Omental fat pad (tissue), 3 donors: ENCODE measurements at regions not wholly inside any gene's neighbourhood (a gene's known extent, or its start where the extent isn't known, plus 50 kb on each side); places are given as distances from the start of the nearest gene placed in this dataset.
"Not testable (repeated sequence)": the region's sequence is repeated elsewhere in the genome, so short reads cannot be mapped to it uniquely, and the experiment has no call there.

Experiments
- ATAC-seq: fragments of 150-250 bp; one replicate; pipeline ENCODE4 v1.9.1; 2016; ENCODE audit warnings: mild to moderate bottlenecking, moderate library complexity; ENCODE audit not compliant: low FRiP score
- DNase-seq: peaks from one replicate; pipeline ENCODE4 v3.0.0-alpha.2; 2019; ENCODE audit warnings: low spot score
- CTCF ChIP-seq, 3 donors: fragments of 450-650 bp; IDR thresholded peaks; one replicate each; pipeline ENCODE4 v1.5.1; 2016 to 2017; ENCODE audit warnings: antibody characterized with exemption in 3 of 3, mild to moderate bottlenecking in 3 of 3, moderate library complexity in 2 of 3

GRCh38 chr5:82952326-82952725 is 124.9 kb downstream of the TMEM167A start:
- DNase-seq (no peak), ATAC-seq (no peak)
- TF ChIP-seq CTCF (IDR thresholded peaks at IDR 0.05): no peak

- not testable (repeated sequence) for DNase-seq
Observed at GRCh38 chr5:82944267-82944666, 132.9 kb downstream of the TMEM167A start.

GRCh38 chr5:82942083-82942881 is 134.9 kb downstream of the TMEM167A start:
- ATAC-seq: no peak
- DNase-seq: no peak
- no peak for TF ChIP-seq CTCF (IDR thresholded peaks at IDR 0.05)

More at GRCh38 chr5:82944267-82944666, 132.9 kb downstream of the TMEM167A start:
- ATAC-seq: not testable (repeated sequence)

- DNase-seq (no peak), ATAC-seq (no peak)
- no peak for TF ChIP-seq CTCF (IDR thresholded peaks at IDR 0.05)
Observed at GRCh38 chr5:82938901-82939725, 138.1 kb downstream of the TMEM167A start.

GRCh38 chr5:82932473-82933220 is 144.5 kb downstream of the TMEM167A start:
- ATAC-seq, DNase-seq: not testable (repeated sequence)

GRCh38 chr5:82931110-82931509 is 146.1 kb downstream of the TMEM167A start:
- peak; percentile 84 for ATAC-seq
- TF ChIP-seq CTCF (IDR thresholded peaks at IDR 0.05): no peak

GRCh38 chr5:82925061-82925411 is 152.2 kb downstream of the TMEM167A start:
- DNase-seq: no peak
- peak; percentile 47 for ATAC-seq
- TF ChIP-seq CTCF (IDR thresholded peaks at IDR 0.05): no peak

More at GRCh38 chr5:82931110-82931509, 146.1 kb downstream of the TMEM167A start:
- DNase-seq: no peak
